ENCODE measurements at regions not wholly inside any gene's neighbourhood (a gene's known extent, or its start where the extent isn't known, plus 50 kb on each side); places are given as distances from the start of the nearest gene placed in this dataset.

DNA sequence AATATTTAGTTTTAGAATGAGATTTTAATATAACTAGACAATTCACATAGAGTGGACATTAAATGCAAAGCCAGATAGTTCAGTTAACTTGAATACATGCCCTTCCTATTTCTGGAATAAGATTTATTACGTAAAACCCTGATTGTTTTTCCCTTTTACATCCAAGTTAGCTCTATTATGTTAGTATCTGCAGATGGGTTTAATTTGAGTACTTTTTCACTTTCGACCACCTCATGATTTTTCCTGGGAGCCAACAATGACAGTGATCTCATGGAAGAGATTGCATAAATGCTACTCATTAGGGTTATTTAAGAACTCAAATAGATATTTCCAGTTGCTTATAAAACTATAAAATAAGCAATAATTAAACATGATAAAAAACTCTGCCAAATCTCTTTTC lies 199.4 kb upstream of the PTGFR start:
- TF ChIP-seq POLR2A (IDR thresholded peaks at IDR 0.05), result no peak
- TF ChIP-seq, protein P1, sequence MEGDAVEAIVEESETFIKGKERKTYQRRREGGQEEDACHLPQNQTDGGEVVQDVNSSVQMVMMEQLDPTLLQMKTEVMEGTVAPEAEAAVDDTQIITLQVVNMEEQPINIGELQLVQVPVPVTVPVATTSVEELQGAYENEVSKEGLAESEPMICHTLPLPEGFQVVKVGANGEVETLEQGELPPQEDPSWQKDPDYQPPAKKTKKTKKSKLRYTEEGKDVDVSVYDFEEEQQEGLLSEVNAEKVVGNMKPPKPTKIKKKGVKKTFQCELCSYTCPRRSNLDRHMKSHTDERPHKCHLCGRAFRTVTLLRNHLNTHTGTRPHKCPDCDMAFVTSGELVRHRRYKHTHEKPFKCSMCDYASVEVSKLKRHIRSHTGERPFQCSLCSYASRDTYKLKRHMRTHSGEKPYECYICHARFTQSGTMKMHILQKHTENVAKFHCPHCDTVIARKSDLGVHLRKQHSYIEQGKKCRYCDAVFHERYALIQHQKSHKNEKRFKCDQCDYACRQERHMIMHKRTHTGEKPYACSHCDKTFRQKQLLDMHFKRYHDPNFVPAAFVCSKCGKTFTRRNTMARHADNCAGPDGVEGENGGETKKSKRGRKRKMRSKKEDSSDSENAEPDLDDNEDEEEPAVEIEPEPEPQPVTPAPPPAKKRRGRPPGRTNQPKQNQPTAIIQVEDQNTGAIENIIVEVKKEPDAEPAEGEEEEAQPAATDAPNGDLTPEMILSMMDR (IDR thresholded peaks at IDR 0.05), result no peak

All from testis (tissue), 2 donors.